HG03469 (cell line): ENCODE measurements at regions not wholly inside any gene's neighbourhood (a gene's known extent, or its start where the extent isn't known, plus 50 kb on each side); places are given as distances from the start of the nearest gene placed in this dataset.

Experiments
- ATAC-seq: cut with Tn5 transposase; IDR thresholded peaks from one replicate; pipeline ENCODE4 v1.9.1; 2021; ENCODE audit warnings: mild to moderate bottlenecking, moderate library complexity, moderate number of reproducible peaks; ENCODE audit not compliant: unreplicated experiment

DNA sequence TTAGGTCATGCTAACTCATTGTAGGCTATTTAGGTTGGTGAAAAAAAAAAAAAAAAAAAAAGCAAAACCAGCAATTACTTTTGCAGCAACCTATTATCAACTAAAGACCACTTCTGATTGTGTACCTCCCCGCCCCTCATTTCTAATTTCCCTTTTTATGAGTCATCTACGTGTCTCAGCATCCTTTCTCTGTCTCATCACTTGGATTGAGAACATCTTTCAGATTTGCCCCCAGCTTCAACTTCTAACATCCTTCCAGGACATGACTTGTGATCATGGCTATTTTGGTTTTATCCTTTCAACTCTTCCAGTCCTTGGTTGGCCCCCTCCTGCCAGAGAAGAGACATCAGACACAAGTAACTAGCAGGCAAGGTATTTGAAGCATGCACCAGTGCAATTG, 156.7 kb upstream of the CCN2 start:
- ATAC-seq, result no peak

DNA sequence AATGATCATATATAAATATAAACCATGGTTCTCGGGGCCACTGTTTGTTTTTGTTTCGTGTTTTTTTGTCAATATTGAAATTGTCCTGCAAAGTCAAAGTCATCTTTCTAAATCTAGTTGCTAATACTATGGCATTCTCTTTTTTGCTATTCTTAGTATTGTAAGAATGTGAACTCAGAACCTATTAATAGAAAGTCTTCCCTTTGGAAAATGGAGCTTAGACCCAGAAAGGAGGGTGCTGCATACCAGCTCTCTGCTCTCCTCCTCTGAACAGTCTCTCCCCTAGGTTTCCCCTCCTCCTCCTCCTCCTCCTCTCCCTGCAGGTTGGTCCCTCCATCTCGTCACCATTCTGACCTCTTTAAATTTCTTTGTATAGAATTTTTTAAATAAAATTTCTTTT, 150.4 kb upstream of the CCN2 start:
- no peak for ATAC-seq

DNA sequence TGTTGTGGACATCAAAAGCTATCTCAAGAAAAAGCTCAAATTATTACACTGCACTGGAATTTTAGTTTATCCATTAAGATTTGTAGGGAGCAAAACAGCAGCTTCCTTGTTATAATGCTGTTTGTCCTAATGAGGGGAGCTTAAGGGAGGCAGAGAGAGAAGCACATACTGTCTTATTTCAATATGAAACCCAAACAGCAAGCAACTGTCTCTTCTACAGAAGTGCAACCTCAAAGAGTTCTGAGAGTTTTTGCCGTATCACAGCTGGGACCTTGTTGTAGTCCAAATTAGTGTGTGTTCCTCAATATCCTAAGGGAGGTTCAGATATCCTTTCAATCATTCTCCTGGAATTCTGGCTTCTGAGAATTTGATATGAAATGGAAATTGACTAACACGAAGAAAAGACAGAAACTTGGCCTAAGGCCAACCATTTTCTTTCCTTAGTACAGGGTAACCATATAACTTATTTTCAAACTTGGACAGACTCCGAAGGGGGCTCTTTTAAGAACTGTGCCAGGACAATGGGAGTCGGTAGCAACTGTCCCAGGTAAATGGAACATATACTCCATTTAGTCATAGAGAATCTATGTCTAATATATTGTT, 149.3 kb upstream of the CCN2 start:
- no peak for ATAC-seq

DNA sequence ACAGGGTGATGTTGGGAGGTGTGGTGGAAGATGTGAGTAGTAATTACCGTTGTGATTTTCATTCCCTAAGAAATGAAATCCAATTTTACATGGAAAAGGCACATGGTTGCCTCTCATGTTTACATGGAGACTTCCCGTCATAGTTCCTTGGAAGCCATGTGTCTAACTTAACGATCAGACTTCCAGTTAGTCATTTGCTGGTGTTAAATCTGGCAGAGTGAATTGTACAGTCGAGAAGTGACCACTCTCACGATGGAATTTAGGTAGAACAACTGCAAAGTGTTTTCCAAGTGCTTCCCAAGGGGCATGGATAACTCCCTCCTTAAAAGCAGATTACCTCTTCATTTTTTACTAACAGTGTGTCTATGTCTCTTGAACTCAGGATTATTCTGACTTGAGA, 145.8 kb upstream of the CCN2 start:
- no peak for ATAC-seq

DNA sequence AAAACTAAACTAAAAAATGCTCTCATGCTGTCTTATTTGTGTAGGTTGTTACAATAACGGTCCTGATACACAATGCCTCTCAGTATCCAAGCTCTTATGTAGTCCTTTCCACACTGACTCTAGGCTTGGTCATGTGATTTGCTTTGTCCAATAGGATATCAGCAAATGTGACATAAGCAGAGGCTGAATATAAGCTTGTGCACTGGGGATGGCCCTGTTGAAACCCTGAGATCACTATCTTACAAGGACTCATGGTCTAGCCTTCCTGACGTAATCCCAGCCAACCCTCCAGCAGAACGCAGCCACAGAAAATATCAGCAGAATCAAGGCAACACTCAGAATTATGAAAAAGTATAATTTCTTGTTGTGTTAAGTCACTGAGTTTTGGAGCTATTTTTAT, 145.1 kb upstream of the CCN2 start:
- no peak for ATAC-seq

DNA sequence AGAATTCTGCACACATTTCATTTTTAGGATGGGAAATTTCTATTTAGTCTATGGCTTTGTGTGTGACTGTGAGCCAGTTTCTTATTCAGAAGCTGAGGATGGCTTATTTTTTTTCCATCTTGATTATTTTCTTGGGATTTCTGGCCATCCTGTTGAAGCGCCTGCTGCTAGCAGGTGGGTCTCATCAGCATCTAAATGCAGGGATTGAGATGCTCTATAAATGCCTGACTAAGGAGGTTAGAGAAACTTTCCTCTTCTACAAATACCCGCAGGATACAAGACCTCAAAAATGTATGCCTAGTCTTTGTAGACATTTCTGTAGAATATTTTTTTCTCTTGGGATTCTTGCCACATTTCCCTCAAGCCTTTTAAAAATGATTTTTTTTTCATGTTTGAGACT, 138.0 kb upstream of the CCN2 start:
- no peak for ATAC-seq

DNA sequence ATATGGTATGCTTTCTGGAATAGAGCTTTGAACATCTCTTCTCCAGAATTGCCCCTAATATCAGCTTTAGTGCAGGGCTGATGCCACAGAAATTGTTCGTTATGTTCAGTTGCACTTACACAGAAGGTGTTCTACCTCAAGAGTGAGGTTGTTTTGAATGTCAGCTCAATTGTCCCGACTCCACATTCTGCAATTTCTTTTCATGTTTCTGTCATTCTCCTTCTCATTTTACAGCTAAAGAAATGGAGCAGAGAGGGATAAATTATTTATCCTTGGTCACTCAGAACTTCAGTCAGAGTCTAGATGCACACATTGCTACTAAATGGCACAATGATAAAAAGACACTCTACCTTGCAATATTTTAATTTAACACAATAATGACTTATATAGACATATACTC, 137.0 kb upstream of the CCN2 start:
- no peak for ATAC-seq

DNA sequence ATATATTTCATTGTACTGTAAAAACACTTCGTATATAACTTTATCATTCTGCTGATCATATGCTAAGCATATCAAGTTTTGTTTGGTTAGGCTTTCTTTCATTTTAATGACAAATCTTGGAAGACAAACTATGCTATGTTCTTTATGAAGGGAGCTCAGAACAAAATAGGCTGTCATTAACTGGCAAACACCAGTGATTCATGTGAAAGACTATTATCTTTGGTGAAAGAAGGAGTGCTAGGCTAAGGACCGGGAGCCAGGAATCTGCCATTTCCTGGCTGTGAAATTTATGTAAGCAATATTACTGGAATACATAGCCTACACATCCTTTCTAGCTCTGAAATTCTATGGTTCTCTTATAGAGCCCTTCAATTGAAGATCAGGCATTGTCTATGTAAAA, 136.2 kb upstream of the CCN2 start:
- no peak for ATAC-seq

DNA sequence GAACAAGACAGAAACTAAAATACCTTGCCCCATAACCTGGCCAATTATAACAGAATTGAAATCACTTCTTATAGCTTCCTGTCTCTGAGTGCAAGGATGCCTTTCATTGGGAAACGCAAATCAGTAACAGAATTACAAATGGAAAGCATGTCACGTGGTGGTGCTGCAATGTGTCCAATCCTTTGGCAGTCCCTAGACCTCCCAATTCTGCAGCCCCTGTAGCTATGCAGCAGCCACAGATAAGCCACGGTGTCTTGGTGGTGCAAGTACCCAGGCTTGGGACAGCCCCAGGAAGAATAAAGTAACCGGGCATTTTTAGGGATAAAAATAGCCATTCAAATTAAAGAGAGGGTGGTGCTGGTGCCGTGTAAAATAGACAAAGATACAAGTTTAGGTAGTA, 134.6 kb upstream of the CCN2 start:
- ATAC-seq, result peak; percentile 8

DNA sequence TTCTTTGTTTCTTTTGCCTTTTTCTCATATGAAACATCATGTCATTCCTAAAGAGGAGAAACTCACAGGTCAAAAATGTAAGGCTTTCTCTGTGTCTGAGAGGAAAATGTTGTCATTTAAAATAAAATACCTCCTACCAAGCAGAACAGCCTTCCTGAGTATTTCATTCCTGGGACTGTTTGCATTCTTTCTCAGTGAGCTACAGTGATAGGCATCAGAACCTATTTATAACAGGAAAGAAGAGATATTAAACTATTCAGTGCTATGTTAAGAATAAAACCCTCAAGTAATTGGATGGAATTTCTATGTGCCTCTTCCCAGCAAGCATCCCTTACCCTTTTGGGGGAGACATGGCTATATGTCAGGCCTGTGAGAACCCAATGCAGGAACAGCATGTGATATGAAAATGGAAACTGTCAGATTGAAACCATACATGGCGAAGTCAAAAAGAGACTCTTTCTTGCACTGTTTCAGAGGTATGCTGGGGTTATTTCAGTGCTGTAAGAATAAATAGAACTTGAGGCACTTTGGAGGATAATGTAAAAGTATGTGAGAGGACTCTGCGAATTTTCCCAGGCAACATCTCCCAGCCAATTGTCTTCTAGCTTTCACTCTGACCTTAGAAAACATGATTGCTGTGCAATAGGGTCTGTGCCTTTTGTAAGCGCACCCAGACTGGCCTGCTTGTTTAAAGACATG, 133.8 kb upstream of the CCN2 start:
- peak; percentile 86 for ATAC-seq

DNA sequence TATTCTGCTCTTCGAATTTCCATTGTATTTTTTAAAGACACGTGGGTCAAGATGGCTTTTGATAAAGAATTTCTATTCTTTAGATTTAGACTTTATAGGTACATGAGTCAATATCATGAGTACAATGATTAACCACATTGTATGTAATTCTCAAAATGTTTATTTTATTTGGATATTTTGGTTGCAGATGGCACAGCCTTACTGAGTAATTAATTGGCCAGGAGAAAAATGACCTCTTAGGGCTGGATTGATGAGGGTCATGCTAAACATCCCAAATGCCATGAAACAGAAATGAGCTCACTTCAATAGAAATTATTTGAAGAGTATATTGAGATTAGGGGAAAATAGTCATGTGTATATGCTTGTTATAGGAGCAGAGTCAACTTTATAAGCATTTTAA, 131.2 kb upstream of the CCN2 start:
- no peak for ATAC-seq

DNA sequence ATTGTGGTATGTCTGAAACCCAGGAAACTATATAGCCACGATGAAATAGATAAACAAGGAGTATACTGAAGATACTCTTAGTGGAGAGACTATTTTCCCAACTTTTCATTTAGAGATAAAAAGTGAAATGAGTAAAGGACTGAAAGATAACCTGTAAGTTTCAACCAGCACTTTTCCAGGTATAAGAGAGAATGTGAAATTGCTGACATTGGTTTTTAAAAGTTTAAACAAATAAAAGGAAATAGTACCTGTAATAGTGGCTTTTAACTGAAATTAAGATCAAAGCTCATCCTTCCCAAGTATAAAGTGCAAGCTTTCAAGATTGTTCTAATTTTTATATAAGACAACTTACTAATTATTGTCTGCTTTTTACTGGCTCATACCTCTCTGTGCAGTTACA, 130.2 kb upstream of the CCN2 start:
- no peak for ATAC-seq

DNA sequence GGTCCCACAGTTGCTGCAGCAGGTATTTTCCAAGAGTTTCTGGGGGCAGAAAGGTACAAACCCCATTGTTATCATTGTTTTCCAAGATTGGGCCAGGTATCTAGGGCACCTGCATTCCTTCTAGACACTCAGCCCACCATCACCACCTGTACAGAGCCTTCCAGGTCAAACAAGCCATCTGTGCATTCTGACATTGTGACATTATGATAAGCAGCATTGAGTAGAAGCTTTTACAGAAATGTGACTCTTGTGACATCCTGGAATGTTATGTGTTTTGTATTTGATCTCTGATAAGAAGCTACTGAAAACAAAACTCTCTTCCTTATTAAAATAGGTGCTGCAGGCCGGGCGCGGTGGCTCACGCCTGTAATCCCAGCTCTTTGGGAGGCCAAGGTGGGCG, 128.1 kb upstream of the CCN2 start:
- ATAC-seq, result no peak

DNA sequence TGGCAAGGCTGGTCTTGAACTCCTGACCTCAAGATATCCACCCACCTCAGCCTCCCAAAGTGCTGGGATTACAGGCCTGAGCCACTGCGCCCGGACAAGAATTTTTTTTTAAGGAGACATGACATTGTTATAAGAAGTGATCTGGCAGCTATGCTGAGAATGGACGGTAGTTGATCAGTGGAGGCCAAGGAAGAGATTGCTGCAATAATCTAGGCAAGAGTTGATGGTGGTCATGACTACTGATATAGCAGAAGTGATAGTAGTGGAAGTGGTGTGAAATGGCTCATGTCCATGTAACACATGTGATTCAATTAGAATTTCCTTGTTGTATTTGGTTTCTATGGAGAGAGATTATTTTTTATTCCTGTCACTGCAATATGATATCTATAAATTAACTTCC, 125.3 kb upstream of the CCN2 start:
- ATAC-seq, result no peak

DNA sequence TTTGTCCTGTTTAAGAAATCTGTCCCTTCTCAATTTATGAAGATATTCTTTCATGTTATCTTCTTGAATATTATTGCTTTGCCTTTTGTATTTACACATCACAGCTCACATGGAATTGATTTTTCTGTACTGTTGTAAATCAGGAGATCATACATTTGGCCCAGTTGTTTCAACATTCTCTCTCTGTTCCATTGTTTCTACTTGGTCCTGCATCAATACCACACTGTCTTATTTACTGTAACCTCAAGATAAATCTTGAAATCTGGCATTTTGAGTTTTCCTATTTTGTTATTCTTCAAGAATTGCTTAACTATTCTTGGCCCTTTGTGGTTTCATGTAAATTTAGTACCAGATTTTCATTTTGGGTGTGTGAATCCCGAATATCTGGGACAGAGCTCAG, 121.7 kb upstream of the CCN2 start:
- no peak for ATAC-seq

DNA sequence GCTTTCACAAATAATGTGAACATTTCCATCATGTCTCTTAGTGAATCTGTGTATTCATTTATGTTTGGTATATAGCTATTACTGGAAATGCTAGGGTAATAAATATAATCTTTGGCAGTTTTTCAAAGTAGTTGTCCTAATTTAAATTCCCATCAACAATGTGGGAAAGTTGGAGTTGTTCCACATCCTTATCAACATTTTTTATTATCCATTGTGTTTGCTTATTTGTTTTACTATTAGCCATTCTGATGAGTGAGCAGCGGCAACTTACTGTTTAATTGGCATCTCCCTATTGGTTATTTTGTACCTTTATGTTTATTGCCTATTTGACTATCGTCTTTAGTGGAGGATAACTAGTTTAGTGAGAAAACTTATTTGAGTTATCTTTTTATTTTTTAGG, 121.1 kb upstream of the CCN2 start:
- no peak for ATAC-seq

DNA sequence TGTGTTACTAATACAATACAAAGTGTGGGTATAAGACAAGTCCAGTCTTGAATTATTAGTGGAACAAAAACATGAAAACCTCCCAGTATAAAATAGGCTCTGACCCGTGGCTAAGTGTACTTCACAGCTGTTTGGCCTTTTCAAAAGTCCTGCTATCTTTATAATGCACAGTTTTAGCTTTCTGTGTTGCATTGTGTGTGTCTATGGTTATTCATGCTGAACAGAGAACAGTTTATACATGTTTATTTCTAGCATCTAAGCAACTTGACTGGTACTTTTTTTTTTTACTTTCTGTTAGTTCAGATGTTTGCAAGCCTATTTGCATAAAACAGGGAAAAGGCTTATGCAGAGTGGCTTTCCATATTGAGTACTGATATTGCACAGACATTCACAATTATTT, 119.2 kb upstream of the CCN2 start:
- ATAC-seq, result no peak

DNA sequence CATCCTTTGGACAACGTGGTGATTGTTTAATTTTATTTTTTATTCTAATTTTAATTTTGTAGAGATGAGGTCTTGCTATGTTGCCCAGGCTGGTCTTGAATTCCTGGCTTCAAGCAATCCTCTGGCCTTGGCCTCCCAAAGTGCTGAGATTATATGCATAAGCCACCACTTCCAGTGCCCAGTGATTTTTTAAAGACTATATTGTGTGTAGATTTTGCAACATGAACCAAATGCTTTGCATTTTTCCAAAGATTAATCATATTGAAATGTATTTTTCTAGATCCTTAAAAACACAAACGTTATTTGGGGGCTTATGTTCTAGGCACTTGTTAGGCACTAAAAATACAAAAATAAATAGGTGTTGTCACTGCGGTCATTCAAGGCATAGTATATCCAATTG, 117.6 kb upstream of the CCN2 start:
- no peak for ATAC-seq

DNA sequence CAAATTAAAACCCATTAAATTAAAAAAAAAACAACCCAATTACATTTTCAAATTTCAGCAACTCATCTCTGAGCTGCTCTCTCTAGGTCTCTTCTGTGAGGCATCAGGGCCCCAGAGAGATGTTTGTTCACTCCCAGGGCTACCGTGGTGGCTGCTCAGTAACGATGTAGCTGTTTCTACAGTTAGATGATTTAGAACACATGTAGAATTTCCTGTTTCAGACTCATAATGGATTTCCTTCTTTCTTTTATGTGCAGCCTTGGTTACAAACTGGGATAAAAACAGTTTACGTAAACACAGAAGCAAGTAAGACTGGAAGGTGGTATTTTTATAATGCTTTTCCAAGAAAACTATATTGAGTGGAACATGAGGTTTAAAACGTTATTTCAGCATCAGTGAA, 116.1 kb upstream of the CCN2 start:
- no peak for ATAC-seq

DNA sequence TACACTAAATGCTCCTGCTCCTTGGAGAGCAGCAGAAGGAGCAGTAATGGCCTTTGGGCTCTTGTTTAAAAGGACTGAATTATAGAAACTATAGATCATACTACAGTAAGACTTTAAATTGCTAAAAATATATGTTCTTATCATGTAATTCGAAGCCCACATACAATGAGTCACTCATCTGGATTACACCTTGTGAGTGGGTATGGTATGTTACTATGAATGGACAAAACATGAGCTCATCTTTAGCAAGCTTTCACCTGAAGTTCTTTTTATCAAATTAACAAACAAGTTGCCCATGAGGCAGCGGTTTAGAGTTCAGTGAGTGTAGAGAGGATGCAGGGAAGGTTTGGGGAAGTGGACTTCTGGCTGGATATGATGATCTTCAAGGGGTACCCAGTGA, 114.4 kb upstream of the CCN2 start:
- no peak for ATAC-seq

DNA sequence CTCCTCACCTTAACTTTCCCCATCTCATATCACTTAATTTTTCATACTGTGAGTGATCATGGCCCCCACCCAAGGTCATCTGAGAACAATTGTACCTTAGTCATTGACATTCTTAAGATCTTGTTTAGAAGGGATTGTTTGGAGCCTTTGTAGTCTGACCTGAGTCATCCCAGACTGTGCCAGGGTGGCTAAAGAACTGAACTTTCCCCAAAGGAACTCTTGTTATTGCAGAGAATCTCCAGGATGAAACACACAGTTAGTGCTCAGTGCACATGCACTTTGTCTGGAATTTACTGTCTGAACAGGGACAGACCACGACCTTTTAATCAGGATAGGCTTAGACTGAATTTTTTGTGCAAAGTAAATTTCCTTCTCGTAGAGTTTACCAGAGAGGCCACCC, 112.6 kb upstream of the CCN2 start:
- ATAC-seq, result no peak

DNA sequence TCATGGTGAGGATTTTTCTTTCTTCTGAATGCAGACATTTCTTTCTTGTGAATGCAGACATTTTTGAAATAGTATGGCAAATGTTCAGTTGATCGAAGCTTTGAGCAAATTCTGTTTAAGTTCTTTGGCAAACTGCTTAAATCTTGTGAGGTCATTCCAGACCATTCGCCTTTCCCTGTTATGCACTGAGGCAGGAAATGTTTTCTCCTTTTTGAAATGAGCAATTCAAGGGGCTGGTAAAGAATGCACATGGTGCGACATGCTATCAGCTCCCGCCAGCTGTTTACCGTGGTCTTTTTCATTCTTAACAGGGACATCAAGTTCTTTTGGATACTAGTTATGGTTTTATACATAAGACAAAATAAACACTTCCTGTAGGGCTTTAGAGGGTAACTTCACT, 112.0 kb upstream of the CCN2 start:
- ATAC-seq, result no peak

DNA sequence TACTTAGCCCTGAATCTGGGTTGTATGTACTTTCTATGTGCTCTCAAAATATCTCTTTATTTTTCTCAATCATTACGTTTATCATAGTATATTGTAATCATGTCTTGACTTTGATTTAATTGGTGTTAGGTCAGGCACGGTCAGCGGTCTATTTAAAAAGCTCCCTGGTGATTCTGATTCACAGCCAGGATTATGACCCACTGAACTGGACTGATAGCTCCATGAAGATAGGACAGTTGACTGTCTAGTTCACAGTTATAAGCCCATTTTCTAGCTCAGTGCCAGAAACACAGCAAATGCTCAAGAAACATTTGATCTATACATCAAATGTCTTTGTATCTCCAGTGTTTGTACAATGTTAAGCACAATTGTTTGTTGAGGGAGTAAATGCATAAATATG, 111.5 kb upstream of the CCN2 start:
- ATAC-seq, result no peak
